ENCODE measurements at regions not wholly inside any gene's neighbourhood (a gene's known extent, or its start where the extent isn't known, plus 50 kb on each side); places are given as distances from the start of the nearest gene placed in this dataset.
"Not testable (repeated sequence)": the region's sequence is repeated elsewhere in the genome, so short reads cannot be mapped to it uniquely, and the experiment has no call there.

GRCh38 chr15:20275373-20275967 is 266.1 kb downstream of the GOLGA6L6 start:
- not testable (repeated sequence) for TF ChIP-seq CTCF (IDR thresholded peaks at IDR 0.05; ENCODE audit: poor library complexity, severe bottlenecking); POLR2AphosphoS5 (IDR thresholded peaks at IDR 0.05); RAD21 (conservative IDR thresholded peaks at IDR 0.05); MXI1 (conservative IDR thresholded peaks at IDR 0.05; ENCODE audit: poor library complexity, severe bottlenecking)

All from neural cell (in vitro differentiated cells).